ENCODE measurements at regions not wholly inside any gene's neighbourhood (a gene's known extent, or its start where the extent isn't known, plus 50 kb on each side); places are given as distances from the start of the nearest gene placed in this dataset.
"Not testable (repeated sequence)": the region's sequence is repeated elsewhere in the genome, so short reads cannot be mapped to it uniquely, and the experiment has no call there.

DNA sequence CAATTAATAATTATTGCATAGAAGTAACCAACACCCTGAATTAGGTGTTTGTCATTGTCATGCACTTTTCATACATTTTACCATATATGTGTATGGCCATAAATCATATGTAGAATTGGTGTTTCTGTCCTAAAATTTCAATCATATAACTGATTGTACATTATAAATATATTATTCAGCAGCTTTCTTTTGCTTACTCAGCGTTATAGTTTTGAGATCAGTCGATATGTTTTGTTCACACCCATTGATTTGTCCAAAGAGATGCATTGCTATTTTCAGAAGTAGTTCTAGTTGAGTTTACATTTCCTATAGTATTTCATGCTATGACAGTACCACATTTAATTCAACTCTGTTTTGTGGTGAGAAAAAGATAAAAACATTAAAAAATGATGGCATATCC, 50.5 kb upstream of the PARP4 start:
- Histone ChIP-seq H3K4me3 (ENCODE audit: low read depth, low read length) (no peak overlapping the region), H3K27me3 (ENCODE audit: control insufficient read depth, insufficient read depth, low read length) (no peaks in the 10 kb centered on the region), H3K36me3 (ENCODE audit: control insufficient read depth, insufficient read depth, low read length) (no peaks in the 10 kb centered on the region)
- DNase-seq (ENCODE audit: low read depth): no peak
- TF ChIP-seq, protein P1, sequence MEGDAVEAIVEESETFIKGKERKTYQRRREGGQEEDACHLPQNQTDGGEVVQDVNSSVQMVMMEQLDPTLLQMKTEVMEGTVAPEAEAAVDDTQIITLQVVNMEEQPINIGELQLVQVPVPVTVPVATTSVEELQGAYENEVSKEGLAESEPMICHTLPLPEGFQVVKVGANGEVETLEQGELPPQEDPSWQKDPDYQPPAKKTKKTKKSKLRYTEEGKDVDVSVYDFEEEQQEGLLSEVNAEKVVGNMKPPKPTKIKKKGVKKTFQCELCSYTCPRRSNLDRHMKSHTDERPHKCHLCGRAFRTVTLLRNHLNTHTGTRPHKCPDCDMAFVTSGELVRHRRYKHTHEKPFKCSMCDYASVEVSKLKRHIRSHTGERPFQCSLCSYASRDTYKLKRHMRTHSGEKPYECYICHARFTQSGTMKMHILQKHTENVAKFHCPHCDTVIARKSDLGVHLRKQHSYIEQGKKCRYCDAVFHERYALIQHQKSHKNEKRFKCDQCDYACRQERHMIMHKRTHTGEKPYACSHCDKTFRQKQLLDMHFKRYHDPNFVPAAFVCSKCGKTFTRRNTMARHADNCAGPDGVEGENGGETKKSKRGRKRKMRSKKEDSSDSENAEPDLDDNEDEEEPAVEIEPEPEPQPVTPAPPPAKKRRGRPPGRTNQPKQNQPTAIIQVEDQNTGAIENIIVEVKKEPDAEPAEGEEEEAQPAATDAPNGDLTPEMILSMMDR (IDR thresholded peaks at IDR 0.05; ENCODE audit: insufficient read depth, low read length, poor library complexity, severe bottlenecking): no peak

DNA sequence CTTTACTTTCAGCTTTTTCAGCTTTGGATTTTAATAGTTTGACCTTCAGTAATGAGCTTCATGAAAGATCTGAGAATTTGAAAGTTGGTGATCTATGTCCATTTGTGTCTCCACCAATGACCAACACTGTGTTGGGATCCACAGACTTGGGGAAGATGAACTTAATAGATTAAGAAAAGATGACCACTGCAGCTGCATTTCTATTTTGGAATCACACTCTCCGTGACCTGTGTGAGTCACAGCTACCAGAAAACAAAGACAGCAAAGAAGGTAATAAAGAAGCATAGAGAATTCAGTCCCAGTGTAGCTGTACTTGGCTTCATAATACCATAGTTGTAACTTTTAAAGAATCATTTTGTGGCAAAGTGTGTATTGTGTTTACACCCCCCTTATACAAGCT, 51.4 kb upstream of the PARP4 start:
- DNase-seq (ENCODE audit: low read depth); H3K36me3 ChIP-seq (ENCODE audit: control insufficient read depth, insufficient read depth, low read length); H3K27me3 ChIP-seq (ENCODE audit: control insufficient read depth, insufficient read depth, low read length); H3K4me3 ChIP-seq (ENCODE audit: low read depth, low read length): not testable (repeated sequence)

DNA sequence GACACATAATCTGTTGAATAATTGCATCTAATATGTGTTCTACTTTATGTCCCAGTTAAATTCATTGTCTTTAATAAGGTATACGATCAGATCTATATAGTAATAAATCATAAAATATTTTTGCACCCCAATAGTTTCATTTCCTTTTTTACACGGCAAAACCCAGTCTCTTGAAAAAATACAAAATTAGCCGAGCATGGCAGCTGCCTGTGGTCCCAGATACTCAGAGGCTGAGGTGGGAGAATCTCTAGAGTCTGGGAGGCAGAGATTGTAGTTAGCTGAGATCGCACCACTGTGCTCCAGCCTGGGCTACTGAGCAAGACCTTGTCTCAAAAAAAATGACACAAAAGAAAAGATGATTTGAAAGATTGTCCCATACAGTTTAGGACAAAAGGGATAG, 52.3 kb upstream of the PARP4 start:
- TF ChIP-seq, protein P1 (IDR thresholded peaks at IDR 0.05; ENCODE audit: insufficient read depth, low read length, poor library complexity, severe bottlenecking): no peak
- H3K27me3 ChIP-seq (ENCODE audit: control insufficient read depth, insufficient read depth, low read length): no peaks in the 10 kb centered on the region
- H3K36me3 ChIP-seq (ENCODE audit: control insufficient read depth, insufficient read depth, low read length): no peaks in the 10 kb centered on the region
- H3K4me3 ChIP-seq (ENCODE audit: low read depth, low read length): no peak overlapping the region
- DNase-seq (ENCODE audit: low read depth): no peak

GRCh38 chr13:24567593-24567992, 55.0 kb upstream of the PARP4 start:
- not testable (repeated sequence) for H3K4me3 ChIP-seq (ENCODE audit: low read depth, low read length); H3K36me3 ChIP-seq (ENCODE audit: control insufficient read depth, insufficient read depth, low read length); H3K27me3 ChIP-seq (ENCODE audit: control insufficient read depth, insufficient read depth, low read length)
- peak; percentile 49 for DNase-seq (ENCODE audit: low read depth)

- Histone ChIP-seq H3K27me3 (ENCODE audit: control insufficient read depth, insufficient read depth, low read length) (no peaks in the 10 kb centered on the region), H3K36me3 (ENCODE audit: control insufficient read depth, insufficient read depth, low read length) (no peaks in the 10 kb centered on the region), H3K4me3 (ENCODE audit: low read depth, low read length) (no peak overlapping the region)
- TF ChIP-seq, protein P1 (IDR thresholded peaks at IDR 0.05; ENCODE audit: insufficient read depth, low read length, poor library complexity, severe bottlenecking): no peak
- no peak for DNase-seq (ENCODE audit: low read depth)
Measured at GRCh38 chr13:24574847-24575246, 62.3 kb upstream of the PARP4 start.

DNA sequence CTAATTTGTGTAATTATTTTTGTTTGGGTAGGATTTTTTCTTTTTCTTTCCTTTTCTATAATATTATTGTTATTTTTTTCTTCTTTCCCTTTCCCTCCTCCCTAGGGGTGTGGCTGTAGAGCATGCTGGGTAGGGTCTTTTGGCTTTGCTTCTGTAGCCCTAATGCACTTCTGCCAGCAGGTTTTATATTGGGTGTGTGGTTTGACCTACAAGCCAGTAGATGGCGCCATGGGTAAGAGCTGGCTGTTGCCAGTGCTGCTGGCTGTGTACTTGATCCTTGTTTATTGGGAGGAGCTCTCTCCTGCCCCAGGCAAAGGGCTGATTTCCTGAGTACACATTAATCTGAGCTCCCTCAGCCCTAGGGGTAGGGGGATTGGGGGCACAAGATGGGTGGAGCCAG, 67.7 kb upstream of the PARP4 start:
- TF ChIP-seq, protein P1 (IDR thresholded peaks at IDR 0.05; ENCODE audit: insufficient read depth, low read length, poor library complexity, severe bottlenecking): peak; percentile 36
- not testable (repeated sequence) for DNase-seq (ENCODE audit: low read depth); H3K4me3 ChIP-seq (ENCODE audit: low read depth, low read length); H3K27me3 ChIP-seq (ENCODE audit: control insufficient read depth, insufficient read depth, low read length); H3K36me3 ChIP-seq (ENCODE audit: control insufficient read depth, insufficient read depth, low read length)

DNA sequence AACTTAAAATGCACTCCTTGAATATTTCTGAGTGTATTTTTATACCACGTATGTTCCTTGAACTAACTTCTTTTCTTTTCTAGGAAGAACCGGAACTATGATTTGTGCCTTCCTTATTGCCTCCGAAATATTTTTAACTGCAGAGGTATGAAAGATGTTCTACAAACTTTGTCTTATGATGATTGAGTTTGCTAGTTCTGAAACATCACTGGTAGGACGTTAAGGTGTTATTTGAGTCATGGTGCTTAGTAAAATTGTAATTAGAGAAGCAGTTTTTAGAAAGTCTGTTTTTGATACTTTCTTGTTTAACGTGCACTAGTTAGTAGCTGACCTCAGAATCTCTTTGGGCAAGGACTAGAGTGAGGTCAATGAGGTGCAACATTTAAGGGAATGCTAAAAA, 69.0 kb upstream of the PARP4 start:
- H3K4me3 ChIP-seq (ENCODE audit: low read depth, low read length); H3K27me3 ChIP-seq (ENCODE audit: control insufficient read depth, insufficient read depth, low read length); DNase-seq (ENCODE audit: low read depth); H3K36me3 ChIP-seq (ENCODE audit: control insufficient read depth, insufficient read depth, low read length): not testable (repeated sequence)

DNA sequence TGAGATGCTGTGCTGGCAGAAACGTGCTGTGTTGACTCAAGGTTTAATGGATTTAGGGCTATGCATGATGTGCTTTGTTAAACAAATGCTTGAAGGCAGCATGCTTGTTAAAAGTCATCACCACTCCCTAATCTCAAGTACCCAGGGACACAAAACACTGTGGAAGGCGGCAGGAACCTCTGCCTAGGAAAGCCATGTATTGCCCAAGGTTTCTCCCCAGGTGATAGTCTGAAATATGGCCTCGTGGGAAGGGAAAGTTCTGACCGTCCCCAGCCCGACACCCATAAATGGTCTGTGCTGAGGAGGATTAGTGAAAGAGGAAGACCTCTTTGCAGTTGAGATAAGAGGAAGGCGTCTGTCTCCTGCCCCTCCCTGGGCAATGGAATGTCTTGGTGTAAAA, 79.1 kb upstream of the PARP4 start:
- not testable (repeated sequence) for H3K36me3 ChIP-seq (ENCODE audit: control insufficient read depth, insufficient read depth, low read length); H3K4me3 ChIP-seq (ENCODE audit: low read depth, low read length); DNase-seq (ENCODE audit: low read depth); H3K27me3 ChIP-seq (ENCODE audit: control insufficient read depth, insufficient read depth, low read length)

- not testable (repeated sequence) for DNase-seq (ENCODE audit: low read depth); H3K4me3 ChIP-seq (ENCODE audit: low read depth, low read length); H3K27me3 ChIP-seq (ENCODE audit: control insufficient read depth, insufficient read depth, low read length); H3K36me3 ChIP-seq (ENCODE audit: control insufficient read depth, insufficient read depth, low read length)
Measured at GRCh38 chr13:24597906-24598670, 82.1 kb upstream of the ATP12A start.

DNA sequence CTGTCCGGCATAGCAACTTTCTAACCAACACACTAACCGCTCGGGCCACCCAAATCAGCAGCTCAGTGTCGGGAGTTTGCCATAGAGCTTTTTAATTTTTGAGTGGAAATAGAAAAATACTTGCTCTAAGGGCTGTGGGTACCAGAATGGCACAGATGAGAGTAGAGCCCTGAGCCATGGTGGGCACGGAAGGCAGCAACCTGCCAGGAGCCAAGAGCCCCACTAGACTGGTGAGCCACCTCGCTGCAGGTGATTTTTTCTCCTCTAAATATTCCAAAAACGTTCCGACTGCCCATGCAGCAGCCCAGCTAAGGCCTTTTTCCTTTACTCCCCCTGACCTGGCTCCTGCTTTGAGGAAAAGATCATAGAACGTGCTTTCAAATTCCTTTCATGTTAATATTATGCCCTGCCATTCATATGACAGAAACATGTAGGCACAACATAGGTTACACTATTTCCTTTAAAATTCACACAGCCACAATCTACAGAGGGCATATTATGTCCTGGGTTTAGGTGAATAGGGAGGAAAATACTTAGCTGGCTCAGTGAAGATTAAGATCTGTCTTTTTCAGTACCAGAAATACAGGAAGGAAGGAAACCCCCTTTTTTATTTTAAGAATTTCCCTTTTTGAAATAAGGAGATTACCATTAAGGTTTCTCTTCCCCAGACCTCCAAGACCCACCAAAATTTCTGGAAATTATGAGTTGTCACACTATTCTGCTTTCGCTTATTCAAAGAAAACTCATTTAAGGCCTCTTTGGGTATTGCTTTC, 81.0 kb upstream of the ATP12A start:
- not testable (repeated sequence) for DNase-seq (ENCODE audit: low read depth); H3K36me3 ChIP-seq (ENCODE audit: control insufficient read depth, insufficient read depth, low read length)

More for the DNA sequence above, 81.0 kb upstream of the ATP12A start:
- not testable (repeated sequence) for H3K4me3 ChIP-seq (ENCODE audit: low read depth, low read length); H3K27me3 ChIP-seq (ENCODE audit: control insufficient read depth, insufficient read depth, low read length)
